H1 (cell line): ENCODE measurements at regions not wholly inside any gene's neighbourhood (a gene's known extent, or its start where the extent isn't known, plus 50 kb on each side); places are given as distances from the start of the nearest gene placed in this dataset.

Source experiments
- ASH2L ChIP-seq: fragments of 200-600, 300-600 bp; sonication (generic); IDR thresholded peaks from one replicate; pipeline ENCODE4 v1.7.1; 2017; ENCODE audit warnings: low read length
- EZH2 ChIP-seq: fragments of 200-600 bp; sonication (generic); IDR thresholded peaks from 2 replicates; pipeline ENCODE4 v1.7.1; 2012; ENCODE audit warnings: low read depth, mild to moderate bottlenecking, moderate library complexity, low read length, inconsistent platforms; ENCODE audit not compliant: severe bottlenecking
- GTF2F1 ChIP-seq: IDR thresholded peaks from 2 replicates; pipeline ENCODE4 v1.6.1; 2012; ENCODE audit warnings: low read depth, low read length, improper control_type of control experiment, borderline replicate concordance
- JUN ChIP-seq: IDR thresholded peaks from 2 replicates; pipeline ENCODE4 v1.6.1; 2011; ENCODE audit warnings: low read depth, mild to moderate bottlenecking, improper control_type of control experiment, low read length
- JUND ChIP-seq: IDR thresholded peaks from 2 replicates; pipeline ENCODE4 v1.6.1; 2011; ENCODE audit warnings: mild to moderate bottlenecking, improper control_type of control experiment, low read length
- NRF1 ChIP-seq: IDR thresholded peaks from 2 replicates; pipeline ENCODE4 v1.6.1; 2011; ENCODE audit warnings: mild to moderate bottlenecking, low read depth, low read length, improper control_type of control experiment
- POLR2A ChIP-seq, 2 experiments: IDR thresholded peaks; 1 replicate in 1 of 2; 2 replicates in 1 of 2; pipeline ENCODE4 v1.6.1; 2011; ENCODE audit warnings: low read depth in 2 of 2, low read length in 2 of 2, mild to moderate bottlenecking in 2 of 2; ENCODE audit errors: control extremely low read depth in 1 of 2
- POLR2AphosphoS5 ChIP-seq: IDR thresholded peaks from 2 replicates; pipeline ENCODE4 v1.6.1; 2011; ENCODE audit warnings: low read depth, low read length
- RAD21 ChIP-seq, 2 experiments: IDR thresholded peaks in 1 of 2; conservative IDR thresholded peaks in 1 of 2; 2 replicates each; pipeline ENCODE4 v1.6.1; 2011; ENCODE audit warnings: low read depth in 2 of 2, low read length in 2 of 2, improper control_type of control experiment in 1 of 2, inconsistent platforms in 1 of 2, mild to moderate bottlenecking in 1 of 2, moderate library complexity in 1 of 2
- RFX5 ChIP-seq: IDR thresholded peaks from 2 replicates; pipeline ENCODE4 v1.6.1; 2011; ENCODE audit warnings: low read depth, low read length, improper control_type of control experiment, borderline replicate concordance
- TEAD4 ChIP-seq: IDR thresholded peaks from 2 replicates; pipeline ENCODE4 v1.6.1; 2012; ENCODE audit warnings: low read depth, low read length, inconsistent platforms, mixed read lengths
- TF ChIP-seq, protein P1 (sequence below), 3 experiments: IDR thresholded peaks; 1 replicate in 2 of 3; 2 replicates in 1 of 3; pipeline versions ENCODE4 v1.5.1 to v1.6.1; 2011; ENCODE audit warnings: low read length in 3 of 3, mild to moderate bottlenecking in 3 of 3, inconsistent platforms in 2 of 3, low read depth in 1 of 3, moderate library complexity in 1 of 3; ENCODE audit not compliant: insufficient read depth in 1 of 3; ENCODE audit errors: control extremely low read depth in 1 of 3
- TF ChIP-seq, protein P2 (sequence below): IDR thresholded peaks from 2 replicates; pipeline ENCODE4 v1.6.1; 2012; ENCODE audit warnings: inconsistent platforms

DNA sequence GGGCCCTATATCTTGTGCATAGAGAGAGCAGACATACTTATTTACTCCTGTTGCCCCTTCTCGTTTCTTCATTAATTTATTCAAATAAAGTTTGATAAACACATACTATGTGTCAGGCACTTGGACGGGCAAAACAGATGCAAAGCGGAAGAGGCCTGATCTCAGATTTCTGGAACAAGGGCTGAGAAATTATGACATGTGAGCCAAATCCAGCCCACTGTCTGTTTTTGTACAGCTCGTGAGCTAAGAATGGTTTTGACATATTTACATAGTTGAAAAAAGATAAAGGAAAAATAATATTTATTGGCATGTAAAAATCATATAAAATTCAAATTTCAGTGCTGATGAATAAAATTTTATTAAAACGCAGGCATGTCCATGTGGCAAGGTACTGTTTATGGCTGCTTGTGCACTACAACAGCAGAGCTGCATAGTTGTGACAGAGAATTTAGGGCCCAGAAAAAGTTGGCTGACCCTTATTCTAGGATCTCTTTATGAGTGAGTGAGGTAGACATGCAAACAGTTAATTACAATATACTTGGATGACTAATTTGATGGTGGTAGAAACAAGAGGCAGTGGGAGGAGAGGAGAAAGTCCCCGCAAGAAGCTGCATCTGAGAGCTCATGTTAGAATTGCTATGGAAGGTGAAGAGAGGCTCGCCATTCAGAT, 68.1 kb upstream of the ITPRID1 start:
- no peak for TF ChIP-seq TEAD4
- no peak for TF ChIP-seq RAD21 (IDR thresholded peaks at IDR 0.05 in 1 of 2, conservative IDR thresholded peaks at IDR 0.05 in 1 of 2; ENCODE audit: low read depth in 2 of 2, low read length in 2 of 2)
- TF ChIP-seq, protein P1, sequence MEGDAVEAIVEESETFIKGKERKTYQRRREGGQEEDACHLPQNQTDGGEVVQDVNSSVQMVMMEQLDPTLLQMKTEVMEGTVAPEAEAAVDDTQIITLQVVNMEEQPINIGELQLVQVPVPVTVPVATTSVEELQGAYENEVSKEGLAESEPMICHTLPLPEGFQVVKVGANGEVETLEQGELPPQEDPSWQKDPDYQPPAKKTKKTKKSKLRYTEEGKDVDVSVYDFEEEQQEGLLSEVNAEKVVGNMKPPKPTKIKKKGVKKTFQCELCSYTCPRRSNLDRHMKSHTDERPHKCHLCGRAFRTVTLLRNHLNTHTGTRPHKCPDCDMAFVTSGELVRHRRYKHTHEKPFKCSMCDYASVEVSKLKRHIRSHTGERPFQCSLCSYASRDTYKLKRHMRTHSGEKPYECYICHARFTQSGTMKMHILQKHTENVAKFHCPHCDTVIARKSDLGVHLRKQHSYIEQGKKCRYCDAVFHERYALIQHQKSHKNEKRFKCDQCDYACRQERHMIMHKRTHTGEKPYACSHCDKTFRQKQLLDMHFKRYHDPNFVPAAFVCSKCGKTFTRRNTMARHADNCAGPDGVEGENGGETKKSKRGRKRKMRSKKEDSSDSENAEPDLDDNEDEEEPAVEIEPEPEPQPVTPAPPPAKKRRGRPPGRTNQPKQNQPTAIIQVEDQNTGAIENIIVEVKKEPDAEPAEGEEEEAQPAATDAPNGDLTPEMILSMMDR (IDR thresholded peaks at IDR 0.05; ENCODE audit: control extremely low read depth in 1 of 3, insufficient read depth in 1 of 3, low read depth in 1 of 3, low read length in 3 of 3), result no peak
- no peak for TF ChIP-seq POLR2AphosphoS5
- TF ChIP-seq, protein P2, sequence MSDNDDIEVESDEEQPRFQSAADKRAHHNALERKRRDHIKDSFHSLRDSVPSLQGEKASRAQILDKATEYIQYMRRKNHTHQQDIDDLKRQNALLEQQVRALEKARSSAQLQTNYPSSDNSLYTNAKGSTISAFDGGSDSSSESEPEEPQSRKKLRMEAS, result no peak
- TF ChIP-seq GTF2F1, result no peak
- TF ChIP-seq EZH2, result no peak
- TF ChIP-seq ASH2L, result no peak
- no peak for TF ChIP-seq JUN
- no peak for TF ChIP-seq POLR2A (IDR thresholded peaks at IDR 0.05; ENCODE audit: control extremely low read depth in 1 of 2, low read depth in 2 of 2, low read length in 2 of 2)
- TF ChIP-seq NRF1, result no peak
- no peak for TF ChIP-seq RFX5
- no peak for TF ChIP-seq JUND
